KMS-11 (cell line): ENCODE measurements at regions not wholly inside any gene's neighbourhood (a gene's known extent, or its start where the extent isn't known, plus 50 kb on each side); places are given as distances from the start of the nearest gene placed in this dataset.

Experiments
- H2AFZ ChIP-seq: fragments of 200-600 bp; sonication (generic); 2 replicates; pipeline ENCODE4 v1.6.1; 2016; ENCODE audit warnings: antibody characterized with exemption, mixed run types, low read depth
- H3K27ac ChIP-seq: fragments of 200-600 bp; sonication (generic); 2 replicates; pipeline ENCODE4 v1.6.1; 2016; ENCODE audit warnings: mild to moderate bottlenecking, mixed run types
- H3K27me3 ChIP-seq: fragments of 200-600 bp; sonication (generic); 2 replicates; pipeline ENCODE4 v1.6.1; 2017; ENCODE audit warnings: mild to moderate bottlenecking, low read depth, mixed run types, moderate library complexity; ENCODE audit not compliant: insufficient read depth
- H3K36me3 ChIP-seq: fragments of 200-600 bp; sonication (generic); 2 replicates; pipeline ENCODE4 v1.6.1; 2017; ENCODE audit warnings: mild to moderate bottlenecking, mixed run types; ENCODE audit not compliant: insufficient read depth
- H3K4me1 ChIP-seq: fragments of 200-600 bp; sonication (generic); 2 replicates; pipeline ENCODE4 v1.6.1; 2016; ENCODE audit warnings: mild to moderate bottlenecking, low read depth, mixed run types; ENCODE audit not compliant: poor library complexity, severe bottlenecking
- H3K4me2 ChIP-seq: fragments of 200-600 bp; sonication (generic); 2 replicates; pipeline ENCODE4 v1.7.0; 2016; ENCODE audit warnings: mild to moderate bottlenecking, mixed run types
- H3K4me3 ChIP-seq: fragments of 200-600 bp; sonication (generic); IDR thresholded peaks from 2 replicates; pipeline ENCODE4 v1.6.1; 2017; ENCODE audit warnings: low read depth, low read length, mixed read lengths; ENCODE audit not compliant: insufficient read depth
- H3K79me2 ChIP-seq: fragments of 200-600 bp; sonication (generic); 2 replicates; pipeline ENCODE4 v1.6.1; 2016; ENCODE audit warnings: low read depth, mixed run types; ENCODE audit not compliant: insufficient read depth
- H3K9ac ChIP-seq: fragments of 200-600 bp; sonication (generic); 2 replicates; pipeline ENCODE4 v1.6.1; 2016; ENCODE audit warnings: mild to moderate bottlenecking, mixed run types
- H4K20me1 ChIP-seq: fragments of 200-600 bp; sonication (generic); 2 replicates; pipeline ENCODE4 v1.6.1; 2016; ENCODE audit warnings: mild to moderate bottlenecking, mixed run types; ENCODE audit not compliant: insufficient read depth
- CTCF ChIP-seq: fragments of 200-600 bp; sonication (generic); conservative IDR thresholded peaks from 2 replicates; pipeline ENCODE4 v1.6.1; 2017; ENCODE audit warnings: low read depth, mild to moderate bottlenecking, antibody characterized with exemption, low read length, moderate library complexity, mixed read lengths

- Histone ChIP-seq H3K9ac (no peak overlapping the region), H3K27me3 (no peaks in the 10 kb centered on the region), H3K79me2 (no peaks in the 10 kb centered on the region), H4K20me1 (no peaks in the 10 kb centered on the region), H3K4me3 (no peak overlapping the region), H3K36me3 (no peaks in the 10 kb centered on the region), H3K4me1 (no peaks in the 10 kb centered on the region), H3K27ac (no peak overlapping the region), H3K4me2 (no peak overlapping the region), H2AFZ (no peak overlapping the region)
- TF ChIP-seq CTCF, result no peak
These were observed 792.5 kb upstream of the LRRC4C start for GRCh38 chr11:42251984-42252383.

DNA sequence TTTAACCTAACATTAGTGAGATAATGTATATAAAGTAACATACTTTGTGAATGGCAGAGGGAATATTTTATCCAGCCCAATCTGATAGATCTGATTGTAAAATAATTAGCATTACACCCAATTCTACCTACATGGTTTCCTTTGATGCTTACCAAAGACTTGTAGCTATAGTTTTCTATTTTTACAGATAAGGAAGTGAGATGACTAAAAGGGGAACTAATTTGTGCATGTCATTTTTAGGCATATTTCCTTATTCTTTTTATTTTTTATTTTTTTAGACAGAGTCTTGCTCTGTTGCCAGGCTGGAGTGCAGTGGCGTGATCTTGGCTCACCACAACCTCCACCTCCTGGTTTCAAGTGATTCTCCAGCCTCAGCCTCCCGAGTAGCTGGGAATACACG lies 793.7 kb upstream of the LRRC4C start:
- H3K9ac ChIP-seq, result no peak overlapping the region
- no peak for TF ChIP-seq CTCF
- H3K79me2 ChIP-seq, result no peaks in the 10 kb centered on the region
- no peaks in the 10 kb centered on the region for H3K36me3 ChIP-seq
- no peaks in the 10 kb centered on the region for H3K27me3 ChIP-seq
- no peaks in the 10 kb centered on the region for H3K4me1 ChIP-seq
- H2AFZ ChIP-seq, result no peak overlapping the region
- H3K27ac ChIP-seq, result no peak overlapping the region
- H3K4me2 ChIP-seq, result no peak overlapping the region
- H3K4me3 ChIP-seq, result no peak overlapping the region
- H4K20me1 ChIP-seq, result no peaks in the 10 kb centered on the region

- H3K36me3 ChIP-seq, result no peaks in the 10 kb centered on the region
- H3K27me3 ChIP-seq, result no peaks in the 10 kb centered on the region
- H3K27ac ChIP-seq, result no peak overlapping the region
- no peaks in the 10 kb centered on the region for H3K79me2 ChIP-seq
- no peak overlapping the region for H3K4me3 ChIP-seq
- H3K4me1 ChIP-seq, result no peaks in the 10 kb centered on the region
- H2AFZ ChIP-seq, result no peak overlapping the region
- no peak overlapping the region for H3K9ac ChIP-seq
- H4K20me1 ChIP-seq, result no peaks in the 10 kb centered on the region
- no peak for TF ChIP-seq CTCF
- no peak overlapping the region for H3K4me2 ChIP-seq
These were observed 796.5 kb upstream of the LRRC4C start for GRCh38 chr11:42255906-42256305.

DNA sequence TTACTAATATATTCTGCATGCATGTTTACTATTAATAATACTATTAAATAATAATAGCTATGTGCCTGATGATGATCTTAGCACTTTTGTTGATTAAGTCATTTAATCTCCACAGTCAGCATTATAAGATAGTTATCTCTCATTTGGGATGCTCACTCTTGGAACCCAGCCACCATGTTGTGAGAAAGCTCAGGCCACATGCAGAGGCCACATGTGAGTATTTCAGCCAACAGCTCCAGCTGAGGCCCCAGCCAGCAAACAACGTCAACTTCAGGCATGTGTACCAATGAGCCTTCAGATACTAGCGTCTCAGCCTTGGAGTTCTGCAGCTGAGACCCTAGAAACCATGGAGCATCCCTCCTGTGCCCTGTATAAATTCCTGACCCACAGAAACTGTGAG lies 798.1 kb upstream of the LRRC4C start:
- no peaks in the 10 kb centered on the region for H3K4me1 ChIP-seq
- H3K9ac ChIP-seq, result no peak overlapping the region
- H3K4me3 ChIP-seq, result no peak overlapping the region
- no peak for TF ChIP-seq CTCF
- no peaks in the 10 kb centered on the region for H3K27me3 ChIP-seq
- H2AFZ ChIP-seq, result no peak overlapping the region
- no peak overlapping the region for H3K4me2 ChIP-seq
- H4K20me1 ChIP-seq, result no peaks in the 10 kb centered on the region
- H3K27ac ChIP-seq, result no peak overlapping the region
- no peaks in the 10 kb centered on the region for H3K79me2 ChIP-seq
- H3K36me3 ChIP-seq, result no peaks in the 10 kb centered on the region

DNA sequence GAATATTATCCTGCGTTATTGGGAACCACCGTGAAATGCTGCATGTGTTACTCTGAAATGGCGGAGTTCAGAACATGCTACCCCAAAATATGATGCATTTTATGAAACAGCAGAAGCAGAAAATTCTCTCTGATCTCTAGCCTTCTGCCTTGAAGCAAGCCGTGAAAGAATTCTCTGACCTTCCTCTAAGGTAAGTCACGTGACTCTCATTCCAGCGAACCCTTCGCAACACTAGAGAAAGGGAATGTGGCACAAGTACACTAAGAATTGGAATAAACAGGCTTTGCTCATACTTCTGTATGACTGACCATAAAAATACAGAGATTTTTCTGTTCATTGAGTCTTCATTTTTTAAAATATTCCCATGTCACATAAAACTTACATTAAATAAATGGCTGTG lies 805.6 kb upstream of the LRRC4C start:
- H3K79me2 ChIP-seq, result no peaks in the 10 kb centered on the region
- H2AFZ ChIP-seq, result no peak overlapping the region
- no peak overlapping the region for H3K4me2 ChIP-seq
- no peak overlapping the region for H3K4me3 ChIP-seq
- no peaks in the 10 kb centered on the region for H3K36me3 ChIP-seq
- H3K27ac ChIP-seq, result no peak overlapping the region
- H4K20me1 ChIP-seq, result no peaks in the 10 kb centered on the region
- TF ChIP-seq CTCF, result no peak
- H3K27me3 ChIP-seq, result no peaks in the 10 kb centered on the region
- H3K9ac ChIP-seq, result no peak overlapping the region
- no peaks in the 10 kb centered on the region for H3K4me1 ChIP-seq
